ENCODE measurements at regions not wholly inside any gene's neighbourhood (a gene's known extent, or its start where the extent isn't known, plus 50 kb on each side); places are given as distances from the start of the nearest gene placed in this dataset.
A peak's percentile ranks its signal among the peaks of the same experiment; 100 is the strongest.

DNA sequence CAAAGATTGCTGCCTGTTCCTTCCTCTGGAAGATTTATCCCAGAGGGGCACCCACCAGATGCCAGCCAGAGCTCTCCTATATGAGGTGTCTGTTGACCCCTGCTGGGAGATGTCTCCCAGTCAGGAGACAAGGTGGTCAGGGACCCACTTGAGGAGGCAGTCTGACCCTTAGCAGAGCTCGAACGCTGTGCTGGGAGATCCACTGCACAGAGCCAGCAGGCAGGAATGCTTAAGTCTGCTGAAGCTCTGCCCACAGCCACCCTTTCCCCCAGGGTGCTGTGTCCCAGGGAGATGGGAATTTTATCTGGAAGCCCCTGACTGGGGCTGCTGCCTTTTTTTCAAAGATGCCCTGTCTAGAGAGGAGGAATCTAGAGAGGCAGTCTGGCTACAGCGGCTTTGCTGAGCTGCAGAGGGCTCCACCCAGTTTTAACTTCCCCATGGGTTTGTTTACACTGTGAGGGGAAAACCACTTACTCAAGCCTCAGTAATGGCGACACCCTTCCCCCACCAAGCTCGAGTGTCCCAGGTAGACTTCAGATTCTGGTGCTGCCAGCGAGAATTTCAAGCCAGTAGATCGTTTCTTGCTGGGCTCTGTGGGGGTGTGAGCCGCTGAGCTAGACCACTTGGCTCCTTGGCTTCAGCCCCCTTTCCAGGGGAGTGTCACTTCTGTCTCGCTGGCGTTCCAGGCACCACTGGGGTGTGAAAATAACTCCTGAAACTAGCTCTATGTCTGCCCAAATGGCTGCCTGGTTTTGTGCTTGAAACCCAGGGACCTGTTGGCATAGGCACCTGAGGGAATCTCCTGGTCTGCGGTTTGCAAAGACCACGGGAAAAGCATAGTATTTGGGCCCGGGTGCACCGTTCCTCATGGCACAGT, 51.1 kb upstream of the PDC start:
- DNase-seq (ENCODE audit: low read depth in 1 of 2, low spot score in 1 of 2), result peak in 1 of 2 experiments; percentile 20
- in situ Hi-C loops (cut with HindIII; ENCODE audit: low pct_unique_long_range_greater_than_20kb, low sequenced_read_pairs), result no loop called here
- no peak for TF ChIP-seq JUND (IDR thresholded peaks at IDR 0.05; ENCODE audit: low read depth)

Data from T47D (cell line).